ENCODE measurements at regions not wholly inside any gene's neighbourhood (a gene's known extent, or its start where the extent isn't known, plus 50 kb on each side); places are given as distances from the start of the nearest gene placed in this dataset.

- no peak for DNase-seq
Measured at GRCh38 chrX:80098038-80098437, 83.5 kb downstream of the TBX22 start.

- no peak for DNase-seq
Measured at GRCh38 chrX:80120335-80120734, 105.8 kb downstream of the TBX22 start.

GRCh38 chrX:80138938-80139337 lies 124.4 kb downstream of the TBX22 start:
- DNase-seq = no peak

GRCh38 chrX:80139564-80139963 lies 125.0 kb downstream of the TBX22 start:
- DNase-seq = no peak

- DNase-seq = no peak
Measured at GRCh38 chrX:80170581-80170980, 156.0 kb downstream of the TBX22 start.

GRCh38 chrX:80173261-80173660 lies 158.7 kb downstream of the TBX22 start:
- DNase-seq = no peak

GRCh38 chrX:80174925-80175574 lies 160.5 kb downstream of the TBX22 start:
- DNase-seq = no peak

GRCh38 chrX:80181079-80181478 lies 166.5 kb downstream of the TBX22 start:
- DNase-seq = no peak

GRCh38 chrX:80184854-80185253 lies 170.3 kb downstream of the TBX22 start:
- DNase-seq = no peak

GRCh38 chrX:80206647-80207046 lies 192.1 kb downstream of the TBX22 start:
- DNase-seq = no peak

GRCh38 chrX:80207327-80207726 lies 192.8 kb downstream of the TBX22 start:
- no peak for DNase-seq

GRCh38 chrX:80216086-80216485 lies 201.5 kb downstream of the TBX22 start:
- no peak for DNase-seq

GRCh38 chrX:80223982-80224579 lies 196.2 kb upstream of the TENT5D start:
- no peak for DNase-seq

- DNase-seq = no peak
Measured at GRCh38 chrX:80229626-80230025, 190.6 kb upstream of the TENT5D start.

- no peak for DNase-seq
Measured at GRCh38 chrX:80237072-80237471, 183.2 kb upstream of the TENT5D start.

GRCh38 chrX:80246271-80246670 lies 174.0 kb upstream of the TENT5D start:
- no peak for DNase-seq

- no peak for DNase-seq
Measured at GRCh38 chrX:80266287-80266686, 154.0 kb upstream of the TENT5D start.

GRCh38 chrX:80266979-80267378 lies 153.3 kb upstream of the TENT5D start:
- no peak for DNase-seq

- DNase-seq = no peak
Measured at GRCh38 chrX:80267790-80268189, 152.5 kb upstream of the TENT5D start.

GRCh38 chrX:80282535-80282934 lies 137.7 kb upstream of the TENT5D start:
- DNase-seq = no peak

GRCh38 chrX:80285131-80285773 lies 135.0 kb upstream of the TENT5D start:
- DNase-seq = no peak

GRCh38 chrX:80290834-80291233 lies 129.4 kb upstream of the TENT5D start:
- no peak for DNase-seq

GRCh38 chrX:80293354-80293753 lies 126.9 kb upstream of the TENT5D start:
- no peak for DNase-seq

GRCh38 chrX:80306007-80306406 lies 114.2 kb upstream of the TENT5D start:
- no peak for DNase-seq

GRCh38 chrX:80312448-80312847 lies 107.8 kb upstream of the TENT5D start:
- DNase-seq = no peak

Data from stimulated activated CD4-positive, alpha-beta T cell treated with anti-CD3 and anti-CD28 coated beads, Interleukin-4, amount 100 ng/mL, for 4 hours (primary cell).